NCI-H1092 treated with DMSO at 0.1 percent for 48 hours (cell line): ENCODE measurements at regions not wholly inside any gene's neighbourhood (a gene's known extent, or its start where the extent isn't known, plus 50 kb on each side); places are given as distances from the start of the nearest gene placed in this dataset.
"Not testable (repeated sequence)": the region's sequence is repeated elsewhere in the genome, so short reads cannot be mapped to it uniquely, and the experiment has no call there.

Experiments used
- DNase-seq: peaks from one replicate; lab custom pipeline; 2025; lab: John Stamatoyannopoulos, UW

DNA sequence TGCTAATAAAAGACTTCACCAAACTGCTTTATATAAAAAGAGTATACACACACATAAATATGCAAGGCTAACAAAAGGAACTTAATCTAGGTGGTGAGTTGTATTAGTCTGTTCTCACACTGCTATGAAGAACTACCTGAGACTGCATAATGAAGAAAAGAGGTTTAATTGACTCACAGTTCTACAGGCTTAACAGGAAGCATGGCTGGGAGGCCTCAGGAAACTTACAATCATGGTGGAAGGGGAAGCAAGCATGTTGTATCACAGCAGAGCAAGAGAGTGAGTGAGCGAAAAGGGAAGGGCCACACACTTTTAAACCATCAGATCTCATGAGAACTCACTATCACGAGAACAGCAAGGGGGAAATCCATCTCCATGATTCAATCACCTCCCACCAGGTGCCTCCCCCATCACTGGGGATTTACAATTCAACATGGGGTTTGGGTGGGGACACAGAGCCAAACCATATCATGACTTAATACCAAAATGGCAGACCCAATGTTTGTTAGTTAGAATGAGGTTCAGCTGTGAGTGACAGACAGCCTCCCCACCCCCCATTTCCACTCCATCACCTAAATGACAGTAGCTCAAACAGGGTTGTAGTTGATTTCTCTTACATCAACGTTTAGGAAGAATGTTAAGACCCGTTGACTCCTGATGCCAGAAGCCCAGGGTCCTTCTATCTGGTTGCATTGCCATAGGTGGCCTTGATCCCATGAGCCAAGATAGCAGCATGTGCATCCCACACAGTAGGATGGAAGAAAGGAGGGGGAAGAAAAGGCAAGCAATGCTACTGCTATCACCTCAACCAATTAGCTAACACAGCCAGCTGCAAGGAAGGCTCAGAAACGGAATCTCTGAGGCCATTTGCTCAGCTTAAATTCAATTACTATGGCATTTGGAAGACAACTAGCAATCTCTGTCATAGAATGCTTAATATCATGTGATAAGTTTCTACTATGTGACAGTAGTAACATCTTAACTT lies 77.0 kb downstream of the CCDC71L start:
- DNase-seq, result no peak

- DNase-seq, result no peak
Measured at GRCh38 chr7:106583100-106583499, 77.9 kb downstream of the CCDC71L start.

- no peak for DNase-seq
Measured at GRCh38 chr7:106582365-106582764, 78.6 kb downstream of the CCDC71L start.

DNA sequence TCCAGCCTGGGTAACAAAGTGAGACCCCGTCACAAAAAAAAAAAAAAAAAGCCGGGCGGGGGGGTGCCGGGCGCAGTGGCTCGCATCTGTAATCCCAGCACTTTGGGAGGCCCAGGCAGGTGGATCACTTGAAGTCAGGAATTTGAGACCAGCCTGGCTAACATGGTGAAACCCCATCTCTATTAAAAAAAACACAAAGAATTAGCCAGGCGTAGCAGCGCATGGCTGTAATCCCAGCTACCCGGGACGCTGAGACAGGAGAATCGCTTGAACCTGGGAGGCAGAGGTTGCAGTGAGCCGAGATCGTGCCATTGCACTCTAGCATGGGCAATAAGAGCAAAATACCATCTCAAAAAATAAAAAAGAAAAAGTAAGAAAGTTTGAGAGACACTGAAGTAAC lies 81.9 kb downstream of the CCDC71L start:
- DNase-seq, result not testable (repeated sequence)

DNA sequence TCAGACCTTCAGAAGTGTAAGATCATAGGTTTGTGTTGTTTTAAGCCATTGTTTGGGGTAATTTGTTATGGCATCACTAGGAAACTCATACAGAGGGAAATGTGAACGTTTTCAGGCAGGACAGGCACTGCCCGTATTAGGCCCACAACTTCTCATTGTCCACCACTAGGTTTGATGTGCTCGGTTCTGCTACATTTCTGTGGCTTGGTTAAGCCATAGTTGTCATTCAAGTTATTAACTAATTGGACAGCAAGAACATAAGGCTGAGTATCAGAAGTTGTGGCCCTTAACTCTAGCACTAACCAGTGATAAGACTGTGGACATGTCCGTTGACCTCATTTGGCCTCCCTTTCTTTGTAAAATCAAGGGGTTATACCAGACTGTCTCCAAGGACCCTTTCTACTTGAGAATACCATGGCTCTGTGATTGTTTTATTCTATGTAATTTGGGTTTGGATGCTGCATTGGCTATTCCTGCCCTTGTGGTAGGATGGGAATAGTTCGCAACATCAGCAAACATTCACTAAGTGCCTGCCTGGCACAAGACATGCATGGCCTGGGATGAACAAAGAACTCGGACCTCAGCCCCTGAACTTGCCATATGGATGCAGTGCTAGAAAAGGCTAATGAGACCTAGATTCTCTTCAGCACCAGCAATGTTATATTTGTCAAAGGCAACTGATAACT lies 85.7 kb downstream of the CCDC71L start:
- no peak for DNase-seq

DNA sequence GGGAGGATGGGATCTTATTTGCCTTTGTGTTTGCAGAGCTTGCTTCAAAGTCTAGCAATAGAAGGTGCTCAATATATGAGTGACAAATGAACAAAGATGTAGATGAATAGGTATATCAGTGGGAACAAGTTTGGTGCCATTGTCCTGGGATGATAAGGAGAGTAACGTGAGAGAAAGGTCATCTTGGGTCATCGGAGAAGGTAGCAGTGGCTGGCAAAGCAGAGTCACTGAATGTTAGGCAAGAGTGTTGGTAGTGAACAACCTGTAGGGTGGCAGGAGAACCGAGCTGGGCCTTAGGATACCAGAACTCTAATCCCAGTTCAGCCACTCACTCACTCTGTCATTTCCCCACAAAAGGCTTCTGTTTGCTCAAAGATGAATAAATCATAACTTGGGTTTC lies 87.2 kb downstream of the CCDC71L start:
- no peak for DNase-seq

DNA sequence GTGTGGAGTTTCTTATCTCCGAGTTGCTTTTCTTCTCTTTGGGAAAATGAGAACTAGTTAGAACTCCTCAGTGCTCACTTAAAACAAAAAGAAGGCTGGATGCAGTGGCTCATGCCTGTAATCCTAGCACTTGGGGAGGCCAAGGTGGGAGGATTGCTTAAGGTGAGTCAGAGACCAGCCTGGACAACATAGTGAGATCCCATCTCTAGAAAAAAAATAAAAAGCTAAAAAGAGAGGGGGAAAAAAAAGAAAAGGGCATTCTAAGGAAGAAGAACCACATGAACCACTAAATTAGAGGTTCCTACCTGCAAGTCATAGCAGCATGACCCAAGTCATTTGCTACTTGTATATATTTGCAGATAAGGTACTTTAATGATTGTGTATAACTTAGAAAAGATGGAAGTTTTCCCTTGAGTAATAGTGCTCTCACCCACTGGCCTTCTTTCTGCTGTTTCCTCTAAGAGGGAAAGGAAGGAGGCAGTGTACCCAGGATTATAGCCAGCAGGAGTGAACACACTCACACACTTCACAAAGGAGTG lies 87.8 kb downstream of the CCDC71L start:
- DNase-seq, result no peak

DNA sequence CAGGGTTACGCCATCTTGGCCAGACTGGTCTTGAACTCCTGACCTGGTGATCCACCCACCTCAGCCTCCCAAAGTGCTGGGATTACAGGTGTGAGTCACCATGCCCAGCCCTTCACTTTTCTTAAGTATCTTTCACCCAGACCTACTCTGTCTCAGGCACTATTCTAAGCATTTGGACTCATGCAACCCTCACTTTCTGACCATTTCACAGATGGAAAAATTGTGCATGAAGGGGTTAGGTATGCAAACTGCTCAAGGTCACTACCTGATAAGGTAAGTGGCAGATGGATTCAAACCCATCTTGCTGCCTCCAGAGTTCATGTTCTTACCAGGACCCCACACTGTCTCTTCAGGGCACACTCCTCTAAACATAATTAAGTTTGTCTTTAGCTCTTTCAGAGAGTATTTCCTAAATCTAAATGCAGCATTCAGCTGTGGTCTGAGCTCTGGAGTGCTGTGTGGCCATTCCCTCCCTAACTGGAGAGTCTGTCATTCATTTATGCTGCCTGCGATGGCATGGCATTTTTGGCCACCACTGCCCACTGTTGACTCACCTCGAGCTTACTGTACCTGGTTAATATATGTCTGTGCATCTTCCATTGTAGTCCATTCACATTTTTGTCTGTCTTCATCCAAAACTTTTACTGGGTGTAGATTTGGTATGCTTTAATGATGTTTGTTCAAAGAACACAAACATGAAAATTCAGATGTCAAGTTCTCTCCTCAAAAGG lies 88.4 kb downstream of the CCDC71L start:
- DNase-seq, result no peak

- DNase-seq, result no peak
Measured at GRCh38 chr7:106571563-106571962, 89.4 kb downstream of the CCDC71L start.

DNA sequence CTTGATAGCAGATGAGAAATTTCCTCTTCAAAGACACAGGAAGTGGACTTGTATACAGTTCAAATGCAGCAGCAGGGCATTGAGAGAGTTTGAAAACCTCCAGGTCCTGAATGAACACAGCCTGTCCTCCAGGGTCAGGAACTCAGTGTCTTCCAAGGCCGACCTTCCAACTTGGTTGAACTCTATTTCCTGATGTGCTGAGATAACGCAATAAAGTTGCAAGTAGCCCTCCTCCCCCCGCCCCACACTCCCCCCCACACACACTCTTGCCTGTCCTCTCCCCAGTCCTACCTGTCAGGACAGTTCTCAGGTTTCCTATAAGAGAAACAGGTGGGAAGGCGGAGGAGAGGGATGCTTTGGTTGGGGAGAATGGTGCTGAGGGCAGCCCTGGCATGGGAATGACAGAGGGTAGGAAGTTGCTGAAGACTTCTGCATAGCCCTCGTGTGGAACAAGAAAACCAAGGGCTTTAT lies 90.0 kb downstream of the CCDC71L start:
- no peak for DNase-seq

DNA sequence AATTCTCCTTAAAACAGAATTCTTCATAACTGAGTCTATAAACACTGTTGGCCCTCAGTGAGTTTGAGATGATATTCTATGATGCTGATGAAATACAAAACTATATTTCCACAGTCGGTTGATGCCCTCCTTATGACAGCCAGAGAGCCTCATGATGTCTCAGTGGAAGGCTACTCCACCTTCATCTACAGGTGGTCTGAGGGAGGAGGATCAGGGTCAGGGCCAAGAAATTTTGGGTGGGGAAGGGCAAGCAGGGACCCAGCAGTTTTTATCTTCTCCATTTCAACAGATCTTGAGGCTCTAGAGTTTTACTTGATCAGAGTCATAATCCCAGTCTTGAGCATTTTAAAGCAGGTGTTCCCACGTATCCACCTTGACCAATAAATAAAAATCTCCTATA lies 90.8 kb downstream of the CCDC71L start:
- no peak for DNase-seq

DNA sequence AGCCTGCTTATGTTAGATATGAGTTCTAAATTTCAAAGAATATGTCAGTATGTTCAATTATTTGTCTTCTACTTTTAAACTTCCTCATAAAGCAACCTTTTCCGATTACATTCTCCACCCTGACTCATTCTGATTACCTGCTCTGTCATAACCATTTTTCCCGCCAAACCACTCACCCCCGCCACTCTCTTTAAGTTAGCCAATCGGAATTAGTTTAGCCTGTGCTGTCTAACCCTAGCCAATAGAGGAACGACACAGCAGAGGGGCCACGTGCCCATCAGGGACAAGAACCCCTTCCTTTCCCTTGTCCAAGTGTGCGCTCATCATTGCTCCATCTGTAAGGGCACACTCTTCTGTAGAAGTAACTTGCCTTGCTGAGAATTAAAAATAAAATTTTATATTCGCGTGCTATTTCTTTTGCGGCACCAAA lies 91.4 kb downstream of the CCDC71L start:
- DNase-seq, result no peak

DNA sequence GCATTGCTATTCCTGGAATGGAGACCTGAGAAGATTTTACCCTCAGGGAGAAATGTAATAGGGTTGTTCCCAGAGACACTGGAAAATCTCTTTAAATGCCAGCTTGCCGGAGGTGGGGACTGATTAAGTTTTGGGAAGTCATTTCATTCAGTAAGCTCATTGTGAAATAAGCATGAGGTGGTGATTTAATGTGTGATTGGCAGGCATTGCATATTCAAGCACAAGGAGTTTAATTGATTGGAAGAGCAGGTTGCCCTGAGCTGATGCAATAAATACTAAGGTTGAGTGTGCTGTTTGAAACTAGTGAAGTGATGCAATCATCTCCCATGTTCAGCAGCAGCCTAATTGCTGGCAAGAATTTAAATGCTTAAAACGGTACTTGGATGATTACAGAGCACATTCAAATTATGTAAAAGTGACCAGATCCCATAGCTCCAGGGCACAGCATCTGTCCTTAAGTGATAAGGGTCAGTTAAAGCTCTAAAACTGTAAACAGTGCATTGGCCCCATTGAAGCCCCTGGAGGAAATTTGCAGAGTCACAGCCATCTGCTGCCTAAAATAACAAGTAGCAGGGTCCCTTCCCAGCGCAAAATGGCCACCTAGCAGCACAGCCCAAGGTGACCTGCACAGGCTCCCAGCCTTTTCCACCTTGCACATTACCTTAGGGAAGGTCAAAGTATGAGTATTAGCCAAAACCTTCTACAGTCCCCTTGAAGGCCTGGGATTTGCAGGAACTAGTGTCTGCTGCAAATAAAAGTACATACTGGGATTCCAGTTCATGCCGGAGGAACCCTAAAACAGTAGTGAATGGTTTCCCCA lies 92.1 kb downstream of the CCDC71L start:
- peak; percentile 47 for DNase-seq

DNA sequence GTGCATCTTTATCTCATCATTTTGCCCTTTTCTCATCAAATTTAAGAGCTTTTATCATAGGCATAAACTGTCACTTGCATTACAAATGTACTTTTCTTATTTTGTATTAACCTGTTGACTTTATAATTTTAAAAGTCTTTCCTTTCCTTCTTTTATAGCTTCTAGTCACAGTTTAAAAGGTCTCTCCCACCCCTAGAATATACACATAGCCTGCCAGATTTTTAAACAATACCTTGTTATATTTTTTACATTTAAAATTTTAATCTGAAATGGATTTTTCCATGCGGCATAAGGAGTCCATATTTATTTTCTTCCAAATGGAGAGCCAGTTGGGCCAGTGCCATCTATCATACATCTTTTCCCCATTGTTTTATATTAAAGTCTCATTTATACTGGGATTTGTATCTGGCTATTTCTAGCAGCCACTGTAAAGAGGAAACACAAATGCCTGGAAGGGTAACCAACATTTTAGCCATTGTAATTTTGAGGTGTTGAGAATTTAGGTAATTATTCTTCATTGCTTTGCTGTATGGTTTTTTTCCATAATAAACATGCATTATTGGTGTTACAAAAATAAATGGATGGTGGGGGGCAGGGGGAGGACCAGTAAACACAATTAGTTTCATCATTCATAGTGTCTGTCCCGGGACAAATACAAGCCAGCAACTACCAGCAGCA lies 92.8 kb downstream of the CCDC71L start:
- no peak for DNase-seq

GRCh38 chr7:106567204-106568001 lies 93.6 kb downstream of the CCDC71L start:
- DNase-seq, result not testable (repeated sequence)

GRCh38 chr7:106566672-106567071 lies 94.3 kb downstream of the CCDC71L start:
- DNase-seq, result no peak

GRCh38 chr7:106566196-106566595 lies 94.8 kb downstream of the CCDC71L start:
- DNase-seq, result no peak

DNA sequence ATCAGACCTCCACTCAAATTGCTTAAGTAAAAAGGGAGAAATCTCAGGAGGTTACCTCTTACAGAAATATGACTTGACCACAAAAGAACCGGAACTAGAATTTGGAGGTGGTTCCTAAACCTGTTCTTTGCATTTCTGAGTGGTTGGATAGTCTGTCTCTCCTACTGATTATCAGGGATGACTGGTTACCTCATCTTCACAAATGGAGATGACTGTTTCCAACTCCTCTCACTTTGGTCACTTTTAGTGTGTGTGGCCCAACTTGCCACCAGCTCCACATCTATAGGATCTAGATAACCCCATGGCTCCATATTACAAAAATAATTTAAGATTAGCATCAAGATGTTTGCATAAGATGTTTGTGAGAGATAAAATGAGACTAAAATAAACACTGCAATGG lies 95.5 kb downstream of the CCDC71L start:
- DNase-seq, result no peak

DNA sequence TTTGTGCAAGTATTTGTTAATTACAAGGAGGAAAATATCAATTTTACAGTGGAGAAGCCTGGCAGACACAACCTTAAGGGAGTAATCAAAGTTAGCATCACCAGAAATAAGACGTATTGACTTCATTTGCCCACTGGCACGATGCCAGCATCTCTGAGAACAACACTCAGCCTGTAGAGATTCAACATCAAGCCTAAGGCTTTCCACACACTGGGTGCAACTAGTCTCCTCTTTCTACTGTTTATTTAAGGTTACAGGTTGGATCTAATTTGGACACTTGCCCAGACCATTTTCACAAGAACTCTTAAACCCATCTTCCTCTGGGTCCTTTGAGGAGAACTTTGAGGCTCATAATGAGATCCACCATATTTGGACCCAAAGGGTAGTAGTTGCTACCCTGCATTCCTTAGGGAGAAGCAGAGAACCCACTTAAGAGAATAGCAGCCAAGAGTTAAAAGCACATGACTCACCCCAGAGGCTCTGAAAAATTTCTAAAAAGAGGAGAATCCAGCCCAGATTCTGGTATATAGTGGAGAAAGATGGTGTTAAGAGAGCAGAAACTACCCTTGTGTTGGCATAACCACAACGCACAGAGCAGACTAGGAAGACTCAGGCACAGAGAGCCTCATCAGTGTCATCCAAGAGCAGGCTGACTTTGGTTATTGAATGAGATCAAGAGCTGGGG lies 97.3 kb downstream of the CCDC71L start:
- no peak for DNase-seq
